Large intestine (tissue), 3 donors: ENCODE measurements at regions not wholly inside any gene's neighbourhood (a gene's known extent, or its start where the extent isn't known, plus 50 kb on each side); places are given as distances from the start of the nearest gene placed in this dataset.

Source experiments
- DNase-seq, 2 donors: peaks; one replicate each; pipeline versions ENCODE4 v3.0.0 to v3.0.0-alpha.2; 2013
- H3K27ac ChIP-seq: one replicate; pipeline ENCODE4 v1.5.1; 2013; ENCODE audit warnings: low read length
- H3K27me3 ChIP-seq: 2 replicates; pipeline ENCODE4 v1.6.1; 2013; ENCODE audit warnings: low read length; ENCODE audit not compliant: control insufficient read depth, insufficient read depth
- H3K36me3 ChIP-seq: 2 replicates; pipeline ENCODE4 v1.6.1; 2013; ENCODE audit warnings: low read length; ENCODE audit not compliant: control insufficient read depth, insufficient read depth
- H3K4me1 ChIP-seq: one replicate; pipeline ENCODE4 v1.6.1; 2013; ENCODE audit warnings: low read length; ENCODE audit not compliant: control insufficient read depth, insufficient read depth
- H3K4me3 ChIP-seq: one replicate; pipeline ENCODE4 v1.5.1; 2013; ENCODE audit warnings: low read length
- H3K9me3 ChIP-seq: one replicate; pipeline ENCODE4 v1.6.1; 2013; ENCODE audit warnings: mild to moderate bottlenecking, low read depth, low read length, moderate library complexity; ENCODE audit not compliant: control insufficient read depth
- WGBS: methylation state at CpG from one replicate; pipeline ENCODE4 v1.1.5; 2013; ENCODE audit warnings: low lambda C conversion rate; ENCODE audit not compliant: insufficient coverage; 5-methylcytosine and 5-hydroxymethylcytosine counted together

- H3K4me1 ChIP-seq, result no peaks in the 10 kb centered on the region
- H3K9me3 ChIP-seq, result no peaks in the 10 kb centered on the region
- no peaks in the 10 kb centered on the region for H3K27me3 ChIP-seq
- WGBS, result no CpG with 5 or more reads among the region's 1 CpG
- no peak overlapping the region for H3K27ac ChIP-seq
- no peak for DNase-seq
- no peak overlapping the region for H3K4me3 ChIP-seq
- no peaks in the 10 kb centered on the region for H3K36me3 ChIP-seq
Measured at GRCh38 chr2:226151157-226151556, 648.5 kb downstream of the IRS1 start.

- WGBS, result 86% methylated on average over 1 of the region's 2 CpGs
- H3K27ac ChIP-seq, result no peak overlapping the region
- no peaks in the 10 kb centered on the region for H3K4me1 ChIP-seq
- no peaks in the 10 kb centered on the region for H3K36me3 ChIP-seq
- H3K9me3 ChIP-seq, result no peaks in the 10 kb centered on the region
- DNase-seq, result no peak
- no peak overlapping the region for H3K4me3 ChIP-seq
- H3K27me3 ChIP-seq, result no peaks in the 10 kb centered on the region
Measured at GRCh38 chr2:226143091-226143490, 656.5 kb downstream of the IRS1 start.

GRCh38 chr2:226142463-226142862 lies 657.2 kb downstream of the IRS1 start:
- H3K27me3 ChIP-seq, result no peaks in the 10 kb centered on the region
- no peak for DNase-seq
- H3K27ac ChIP-seq, result no peak overlapping the region
- WGBS, result no CpG with 5 or more reads among the region's 1 CpG
- H3K9me3 ChIP-seq, result no peaks in the 10 kb centered on the region
- H3K4me1 ChIP-seq, result peaks cover 3% of the 10 kb centered on the region
- H3K36me3 ChIP-seq, result no peaks in the 10 kb centered on the region
- H3K4me3 ChIP-seq, result no peak overlapping the region

GRCh38 chr2:226140594-226140993 lies 659.0 kb downstream of the IRS1 start:
- no peak for DNase-seq
- WGBS, result no CpG with 5 or more reads among the region's 2 CpGs
- Histone ChIP-seq H3K27ac (no peak overlapping the region), H3K4me3 (no peak overlapping the region), H3K9me3 (no peaks in the 10 kb centered on the region), H3K36me3 (no peaks in the 10 kb centered on the region), H3K4me1 (peaks cover 18% of the 10 kb centered on the region), H3K27me3 (no peaks in the 10 kb centered on the region)

GRCh38 chr2:226139759-226140158 lies 659.9 kb downstream of the IRS1 start:
- Histone ChIP-seq H3K36me3 (no peaks in the 10 kb centered on the region), H3K27me3 (no peaks in the 10 kb centered on the region), H3K4me3 (no peak overlapping the region), H3K9me3 (no peaks in the 10 kb centered on the region), H3K4me1 (peaks cover 20% of the 10 kb centered on the region), H3K27ac (no peak overlapping the region)
- DNase-seq, result no peak

- Histone ChIP-seq H3K4me1 (peaks cover 20% of the 10 kb centered on the region), H3K36me3 (no peaks in the 10 kb centered on the region), H3K4me3 (no peak overlapping the region), H3K27ac (peak overlapping the region; percentile 74), H3K9me3 (no peaks in the 10 kb centered on the region), H3K27me3 (no peaks in the 10 kb centered on the region)
- whole genome bisulfite sequencing, result 59% methylated on average over 2 of the region's 4 CpGs
- peak in 1 of 2 donors; percentile 17 for DNase-seq
Measured at GRCh38 chr2:226137201-226137811, 662.3 kb downstream of the IRS1 start.

GRCh38 chr2:226136739-226137138 lies 662.9 kb downstream of the IRS1 start:
- peak overlapping the region; percentile 74 for H3K27ac ChIP-seq
- H3K36me3 ChIP-seq, result no peaks in the 10 kb centered on the region
- peaks cover 20% of the 10 kb centered on the region for H3K4me1 ChIP-seq
- no peaks in the 10 kb centered on the region for H3K27me3 ChIP-seq
- H3K9me3 ChIP-seq, result no peaks in the 10 kb centered on the region
- WGBS, result no CpG with 5 or more reads among the region's 4 CpGs
- no peak overlapping the region for H3K4me3 ChIP-seq
- DNase-seq, result no peak

GRCh38 chr2:226135861-226136548 lies 663.6 kb downstream of the IRS1 start:
- no CpG with 5 or more reads among the region's 3 CpGs for WGBS
- Histone ChIP-seq H3K4me1 (peaks cover 20% of the 10 kb centered on the region), H3K36me3 (no peaks in the 10 kb centered on the region), H3K9me3 (no peaks in the 10 kb centered on the region), H3K27me3 (no peaks in the 10 kb centered on the region), H3K27ac (peak overlapping the region; percentile 74), H3K4me3 (no peak overlapping the region)
- DNase-seq, result no peak

GRCh38 chr2:226132323-226133215 lies 667.1 kb downstream of the IRS1 start:
- no peak for DNase-seq
- Histone ChIP-seq H3K9me3 (no peaks in the 10 kb centered on the region), H3K4me1 (peaks cover 18% of the 10 kb centered on the region), H3K27me3 (no peaks in the 10 kb centered on the region), H3K36me3 (no peaks in the 10 kb centered on the region), H3K4me3 (no peak overlapping the region), H3K27ac (no peak overlapping the region)
- 100% methylated on average over 2 of the region's 5 CpGs for WGBS

GRCh38 chr2:226131299-226131784 lies 668.3 kb downstream of the IRS1 start:
- Histone ChIP-seq H3K27me3 (no peaks in the 10 kb centered on the region), H3K36me3 (no peaks in the 10 kb centered on the region), H3K4me3 (no peak overlapping the region), H3K9me3 (no peaks in the 10 kb centered on the region), H3K27ac (no peak overlapping the region), H3K4me1 (peaks cover 9% of the 10 kb centered on the region)
- WGBS, result no CpG with 5 or more reads among the region's 2 CpGs
- DNase-seq, result no peak
